Endothelial cell (in vitro differentiated cells): ENCODE measurements at regions not wholly inside any gene's neighbourhood (a gene's known extent, or its start where the extent isn't known, plus 50 kb on each side); places are given as distances from the start of the nearest gene placed in this dataset.
A peak's percentile ranks its signal among the peaks of the same experiment; 100 is the strongest.

ENCODE experiments used
- DNase-seq: peaks from one replicate; pipeline ENCODE4 v3.0.0; 2021; ENCODE audit warnings: low spot score
- H3K27ac Mint-ChIP-seq: one replicate; pipeline ENCODE4 v1.8.0; 2021; ENCODE audit warnings: mixed read lengths, inconsistent platforms; ENCODE audit not compliant: unreplicated experiment
- H3K27me3 Mint-ChIP-seq: one replicate; pipeline ENCODE4 v1.8.0; 2021; ENCODE audit warnings: mild to moderate bottlenecking, moderate library complexity, mixed read lengths, inconsistent platforms; ENCODE audit not compliant: unreplicated experiment
- H3K36me3 Mint-ChIP-seq: one replicate; pipeline ENCODE4 v1.8.0; 2021; ENCODE audit warnings: mild to moderate bottlenecking, low read depth, mixed read lengths, inconsistent platforms; ENCODE audit not compliant: unreplicated experiment
- H3K4me1 Mint-ChIP-seq: one replicate; pipeline ENCODE4 v1.8.0; 2021; ENCODE audit warnings: mild to moderate bottlenecking, mixed read lengths, inconsistent platforms; ENCODE audit not compliant: unreplicated experiment
- H3K4me3 Mint-ChIP-seq: one replicate; pipeline ENCODE4 v1.8.0; 2021; ENCODE audit warnings: mild to moderate bottlenecking, mixed read lengths, inconsistent platforms; ENCODE audit not compliant: unreplicated experiment
- H3K9me3 Mint-ChIP-seq: one replicate; pipeline ENCODE4 v1.8.0; 2021; ENCODE audit warnings: mixed read lengths, inconsistent platforms; ENCODE audit not compliant: unreplicated experiment
- CTCF ChIP-seq: fragments of 200-600 bp; sonication (generic); IDR thresholded peaks from one replicate; pipeline ENCODE4 v1.5.0; 2021; ENCODE audit warnings: antibody characterized with exemption; ENCODE audit not compliant: unreplicated experiment

- Mint-ChIP-seq H3K36me3 (peaks cover 6% of the 10 kb centered on the region), H3K27me3 (peaks cover 7% of the 10 kb centered on the region), H3K4me1 (peaks cover 15% of the 10 kb centered on the region), H3K9me3 (no peaks in the 10 kb centered on the region), H3K4me3 (no peak overlapping the region), H3K27ac (no peak overlapping the region)
- DNase-seq: no peak
- TF ChIP-seq CTCF: no peak
Observed at GRCh38 chr11:70886676-70887541, 365.5 kb downstream of the SHANK2 start.

GRCh38 chr11:70887542-70887827 is 364.9 kb downstream of the SHANK2 start:
- H3K27ac Mint-ChIP-seq: no peak overlapping the region
- H3K36me3 Mint-ChIP-seq: peaks cover 6% of the 10 kb centered on the region
- H3K4me1 Mint-ChIP-seq: peaks cover 15% of the 10 kb centered on the region
- H3K9me3 Mint-ChIP-seq: no peaks in the 10 kb centered on the region
- no peak overlapping the region for H3K4me3 Mint-ChIP-seq
- H3K27me3 Mint-ChIP-seq: peaks cover 7% of the 10 kb centered on the region
- TF ChIP-seq CTCF: no peak
- DNase-seq: no peak

GRCh38 chr11:70888061-70888460 is 364.3 kb downstream of the SHANK2 start:
- no peak for TF ChIP-seq CTCF
- no peak for DNase-seq
- peaks cover 6% of the 10 kb centered on the region for H3K36me3 Mint-ChIP-seq
- H3K27me3 Mint-ChIP-seq: peaks cover 9% of the 10 kb centered on the region
- H3K27ac Mint-ChIP-seq: no peak overlapping the region
- H3K4me3 Mint-ChIP-seq: no peak overlapping the region
- H3K4me1 Mint-ChIP-seq: peaks cover 18% of the 10 kb centered on the region
- no peaks in the 10 kb centered on the region for H3K9me3 Mint-ChIP-seq

GRCh38 chr11:70889411-70889810 is 363.0 kb downstream of the SHANK2 start:
- DNase-seq: no peak
- TF ChIP-seq CTCF: no peak
- Mint-ChIP-seq H3K36me3 (peaks cover 6% of the 10 kb centered on the region), H3K27ac (peak overlapping the region; percentile 75), H3K9me3 (no peaks in the 10 kb centered on the region), H3K4me3 (peak overlapping the region; percentile 80), H3K27me3 (peaks cover 9% of the 10 kb centered on the region), H3K4me1 (peaks cover 20% of the 10 kb centered on the region)

GRCh38 chr11:70891844-70892380 is 360.5 kb downstream of the SHANK2 start:
- H3K36me3 Mint-ChIP-seq: peaks cover 6% of the 10 kb centered on the region
- H3K9me3 Mint-ChIP-seq: no peaks in the 10 kb centered on the region
- H3K4me1 Mint-ChIP-seq: peaks cover 15% of the 10 kb centered on the region
- H3K27ac Mint-ChIP-seq: no peak overlapping the region
- H3K27me3 Mint-ChIP-seq: peaks cover 6% of the 10 kb centered on the region
- no peak for DNase-seq
- no peak for TF ChIP-seq CTCF
- no peak overlapping the region for H3K4me3 Mint-ChIP-seq
